Heart right ventricle (tissue), 16 donors: ENCODE measurements at regions not wholly inside any gene's neighbourhood (a gene's known extent, or its start where the extent isn't known, plus 50 kb on each side); places are given as distances from the start of the nearest gene placed in this dataset.

ENCODE experiments used
- ATAC-seq, 8 donors: fragments of 200-7000 bp; cut with Tn5 transposase; one replicate each; pipeline ENCODE4 v1.9.1; 2020; ENCODE audit warnings: mild to moderate bottlenecking in 8 of 8, moderate library complexity in 8 of 8, moderate number of reproducible peaks in 1 of 8
- DNase-seq, 2 donors: peaks; one replicate each; pipeline ENCODE4 v3.0.0-alpha.2; 2020
- H3K27ac ChIP-seq, 10 donors: fragments of 200-600 bp; sonication (generic) in 2 of 10; one replicate each; pipeline versions ENCODE4 v1.5.0 to v1.8.0; 2020 to 2022; ENCODE audit warnings: mild to moderate bottlenecking in 3 of 10
- H3K27me3 ChIP-seq, 7 donors: fragments of 200-600 bp; one replicate each; pipeline ENCODE4 v1.8.0; 2021 to 2022; ENCODE audit warnings: mild to moderate bottlenecking in 2 of 7
- H3K36me3 ChIP-seq, 9 donors: fragments of 200-600 bp; sonication (generic) in 1 of 9; one replicate each; pipeline versions ENCODE4 v1.5.0 to v1.8.0; 2020 to 2022; ENCODE audit warnings: mild to moderate bottlenecking in 2 of 9
- H3K4me1 ChIP-seq, 9 donors: fragments of 200-600 bp; sonication (generic) in 1 of 9; one replicate each; pipeline versions ENCODE4 v1.5.0 to v1.8.0; 2020 to 2022; ENCODE audit warnings: mild to moderate bottlenecking in 4 of 9
- H3K4me3 ChIP-seq, 10 donors: fragments of 200-600 bp; sonication (generic) in 2 of 10; one replicate each; pipeline versions ENCODE4 v1.5.0 to v1.8.0; 2020 to 2022; ENCODE audit warnings: mild to moderate bottlenecking in 7 of 10, moderate library complexity in 2 of 10
- H3K9me3 ChIP-seq, 11 donors: fragments of 200-600 bp in 10 of 11; sonication (generic) in 2 of 11; one replicate each; pipeline versions ENCODE4 v1.5.0 to v1.8.0; 2013 to 2022; ENCODE audit warnings: mild to moderate bottlenecking in 2 of 11, control low read depth in 1 of 11, moderate library complexity in 1 of 11
- WGBS, 2 donors: extraction: QIAGEN DNeasy Blood & Tissue Kit; methylation state at CpG; one replicate each; pipeline ENCODE4 v1.1.7; 2013; ENCODE audit warnings: inconsistent platforms in 1 of 2; 5-methylcytosine and 5-hydroxymethylcytosine counted together
- intact Hi-C, 10 donors: fragments of 100-400 bp; cut with DNase I; formaldehyde crosslinking; loops; one replicate each; pipeline versions ENCODE4 v1.11.1 to v1.14.2; 2022
- TF ChIP-seq, protein P1 (sequence below), 9 donors: fragments of 200-600 bp; sonication (generic) in 2 of 9; IDR thresholded peaks; one replicate each; pipeline versions ENCODE4 v1.5.0 to v1.8.0; 2021 to 2022; ENCODE audit warnings: antibody characterized with exemption in 9 of 9, mild to moderate bottlenecking in 5 of 9, moderate library complexity in 1 of 9
- donor health status: Arrhythmogenic right ventricular cardiomyopathy.
- donor health status: ischemic (EF 13 %, LVEDD 7.1; RV severe dilation, severe dysfunction).
- donor health status: healthy with polysubstance abuse.
- donor health status: DM: no; HTN: yes; CAD: no.
- donor health status: DM: no; HTN: no; CAD: no.
- donor health status: ischemic (EF 25% LVEDD 6.9; RV normal size, moderate dysfunction).
- donor health status: ischemic (EF 25% LVEDD 5.7; RV mildly dilated, moderate dysfunction).
- donor health status: healthy.
- donor health status: DM: yes; HTN: yes; CAD: no.
- donor health status: Ischemic cardiomyopathy.
- donor health status: ischemic (EF 35%, LVEDD 5.7; RV mildly dilated, moderate dysfunction).
- donor health status: nonischemic (EF 11% LVEDD 7.7; RV severe dilation, severe dysfunction).
- donor health status: DM: yes; HTN: yes; CAD: no.
- donor health status: PGD.
- donor health status: ischemic (EF 29% LVEDD 5.4; RV normal size, mild dysfunction).
- donor health status: nonischemic (EF 23%, LVEDD 6.1; RV moderate dilation, normal function).

DNA sequence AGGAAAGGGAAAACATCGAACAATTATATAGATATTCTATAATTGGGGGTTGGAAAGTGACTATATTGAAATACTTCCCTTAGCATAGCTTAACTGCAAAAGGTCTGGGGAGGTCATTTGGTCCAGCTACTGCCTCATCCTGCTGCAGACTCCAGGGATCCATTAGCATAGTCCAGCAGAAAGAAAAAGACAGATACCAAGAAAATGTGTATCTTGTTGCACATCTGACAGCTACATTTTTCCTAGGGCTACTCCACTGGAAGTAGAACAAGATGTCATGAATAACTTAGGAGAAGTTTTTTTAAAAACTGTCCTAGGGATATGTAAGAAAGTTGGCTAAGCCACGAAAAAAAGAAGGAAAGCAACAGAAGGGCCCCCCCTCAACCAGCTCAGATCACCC is 92.9 kb upstream of the SLC30A5 start:
- TF ChIP-seq, protein P1, sequence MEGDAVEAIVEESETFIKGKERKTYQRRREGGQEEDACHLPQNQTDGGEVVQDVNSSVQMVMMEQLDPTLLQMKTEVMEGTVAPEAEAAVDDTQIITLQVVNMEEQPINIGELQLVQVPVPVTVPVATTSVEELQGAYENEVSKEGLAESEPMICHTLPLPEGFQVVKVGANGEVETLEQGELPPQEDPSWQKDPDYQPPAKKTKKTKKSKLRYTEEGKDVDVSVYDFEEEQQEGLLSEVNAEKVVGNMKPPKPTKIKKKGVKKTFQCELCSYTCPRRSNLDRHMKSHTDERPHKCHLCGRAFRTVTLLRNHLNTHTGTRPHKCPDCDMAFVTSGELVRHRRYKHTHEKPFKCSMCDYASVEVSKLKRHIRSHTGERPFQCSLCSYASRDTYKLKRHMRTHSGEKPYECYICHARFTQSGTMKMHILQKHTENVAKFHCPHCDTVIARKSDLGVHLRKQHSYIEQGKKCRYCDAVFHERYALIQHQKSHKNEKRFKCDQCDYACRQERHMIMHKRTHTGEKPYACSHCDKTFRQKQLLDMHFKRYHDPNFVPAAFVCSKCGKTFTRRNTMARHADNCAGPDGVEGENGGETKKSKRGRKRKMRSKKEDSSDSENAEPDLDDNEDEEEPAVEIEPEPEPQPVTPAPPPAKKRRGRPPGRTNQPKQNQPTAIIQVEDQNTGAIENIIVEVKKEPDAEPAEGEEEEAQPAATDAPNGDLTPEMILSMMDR (IDR thresholded peaks at IDR 0.05): no peak
- no peak for ATAC-seq
- Histone ChIP-seq H3K27me3 (no peaks in the 10 kb centered on the region), H3K9me3 (no peaks in the 10 kb centered on the region), H3K36me3 (no peaks in the 10 kb centered on the region), H3K4me3 (no peak overlapping the region), H3K27ac (no peak overlapping the region), H3K4me1 (no peaks in the 10 kb centered on the region)
- no peak for DNase-seq
- intact Hi-C loops: no loop called here
- 74 to 75% methylated on average over 2 of the region's 2 CpGs for WGBS, 2 donors

DNA sequence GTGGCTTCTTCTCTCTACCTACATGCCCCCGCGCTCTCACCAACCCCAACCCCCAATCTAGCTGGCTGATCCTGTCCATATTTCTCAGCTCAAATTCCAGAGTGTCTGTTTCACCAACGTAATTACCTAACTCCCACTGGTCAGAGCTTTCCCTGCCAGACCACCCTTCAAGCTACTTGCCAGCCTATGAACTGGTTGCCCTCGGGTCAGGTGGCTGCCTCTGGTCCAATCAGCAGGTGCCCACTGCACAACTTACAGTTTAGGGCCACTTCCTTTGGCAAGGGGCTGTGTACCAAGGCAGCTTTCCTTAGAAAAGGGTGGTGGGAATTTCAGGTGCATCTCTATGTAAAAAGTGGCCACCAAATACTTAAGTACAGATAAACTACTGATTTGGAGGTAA is 92.2 kb upstream of the SLC30A5 start:
- intact Hi-C loops: no loop called here
- H3K27ac ChIP-seq: no peak overlapping the region
- no peaks in the 10 kb centered on the region for H3K36me3 ChIP-seq
- H3K9me3 ChIP-seq: no peaks in the 10 kb centered on the region
- DNase-seq: no peak
- ATAC-seq: no peak
- H3K4me3 ChIP-seq: no peak overlapping the region
- TF ChIP-seq, protein P1 (IDR thresholded peaks at IDR 0.05): no peak
- 89 to 90% methylated on average over 4 of the region's 4 CpGs for WGBS, 2 donors
- no peaks in the 10 kb centered on the region for H3K27me3 ChIP-seq
- no peaks in the 10 kb centered on the region for H3K4me1 ChIP-seq

DNA sequence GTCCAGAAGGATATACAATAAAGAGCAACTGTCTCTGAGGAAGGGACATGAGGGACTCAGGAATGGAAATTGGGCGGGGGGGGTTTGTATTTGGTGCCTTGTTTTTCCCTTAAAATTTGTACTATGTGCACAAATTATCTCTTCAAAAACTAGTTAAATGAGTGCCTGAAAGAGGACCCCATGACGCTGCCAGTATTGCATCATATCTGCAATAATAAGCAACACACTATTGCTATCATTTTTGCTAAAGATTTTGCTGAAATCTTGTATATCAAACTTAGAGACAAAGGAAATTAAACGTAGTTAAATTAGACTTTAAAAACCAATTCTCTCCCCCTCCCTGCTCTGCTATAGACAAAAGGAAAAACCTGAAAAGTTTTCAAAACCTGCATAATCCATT is 89.7 kb upstream of the SLC30A5 start:
- H3K4me3 ChIP-seq: no peak overlapping the region
- ATAC-seq (no peak), DNase-seq (no peak)
- no peaks in the 10 kb centered on the region for H3K36me3 ChIP-seq
- H3K27me3 ChIP-seq: peaks cover 0 to 2% (median 0%) of the 10 kb centered on the region in 7 donors
- intact Hi-C loops: no loop called here
- H3K4me1 ChIP-seq: no peaks in the 10 kb centered on the region
- TF ChIP-seq, protein P1 (IDR thresholded peaks at IDR 0.05): no peak
- no peak overlapping the region for H3K27ac ChIP-seq
- H3K9me3 ChIP-seq: no peaks in the 10 kb centered on the region
- WGBS, 2 donors: 79 to 86% methylated on average over 3 of the region's 3 CpGs

DNA sequence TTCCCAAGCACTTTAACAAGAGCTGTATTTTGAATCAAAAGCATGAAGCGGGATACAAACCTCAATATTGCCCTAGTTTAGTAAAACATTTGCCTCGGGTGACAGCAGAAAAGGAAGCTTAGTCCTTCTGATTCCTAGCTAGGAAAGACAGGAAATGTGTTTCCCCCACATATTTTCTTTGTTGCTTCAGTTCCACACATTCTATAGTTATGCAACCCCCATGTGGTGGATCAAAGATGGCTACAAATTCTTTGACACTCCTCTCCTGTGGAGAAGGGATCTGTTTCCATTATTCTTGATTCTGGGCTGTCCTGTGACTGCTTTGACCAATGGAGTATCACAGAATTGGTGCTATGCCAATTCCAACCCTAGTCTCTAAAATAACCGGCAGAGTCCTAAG is 89.1 kb upstream of the SLC30A5 start:
- WGBS, 2 donors: 71 to 79% methylated on average over 3 of the region's 3 CpGs
- Histone ChIP-seq H3K9me3 (no peaks in the 10 kb centered on the region), H3K36me3 (no peaks in the 10 kb centered on the region), H3K27me3 (peaks cover 0 to 4% (median 0%) of the 10 kb centered on the region in 7 donors), H3K27ac (no peak overlapping the region), H3K4me3 (no peak overlapping the region), H3K4me1 (no peaks in the 10 kb centered on the region)
- DNase-seq (no peak), ATAC-seq (no peak)
- TF ChIP-seq, protein P1 (IDR thresholded peaks at IDR 0.05): no peak
- intact Hi-C loops: loop anchor here in 4 of 10 donors (5.0 kb wide), 1 partner anchor 717 kb away; no protein-coding TSS in a partner anchor
